ENCODE measurements at regions not wholly inside any gene's neighbourhood (a gene's known extent, or its start where the extent isn't known, plus 50 kb on each side); places are given as distances from the start of the nearest gene placed in this dataset.

- TF ChIP-seq EP300 (IDR thresholded peaks at IDR 0.05), result no peak
- TF ChIP-seq CTCF (IDR thresholded peaks at IDR 0.05), result no peak
- TF ChIP-seq POLR2A (IDR thresholded peaks at IDR 0.05), result no peak
- TF ChIP-seq POLR2AphosphoS5 (IDR thresholded peaks at IDR 0.05), result no peak
Measured at GRCh38 chr7:41152179-41152678, 550.7 kb downstream of the INHBA start.

All from stomach (tissue), 4 donors.